ENCODE measurements at regions not wholly inside any gene's neighbourhood (a gene's known extent, or its start where the extent isn't known, plus 50 kb on each side); places are given as distances from the start of the nearest gene placed in this dataset.

DNA sequence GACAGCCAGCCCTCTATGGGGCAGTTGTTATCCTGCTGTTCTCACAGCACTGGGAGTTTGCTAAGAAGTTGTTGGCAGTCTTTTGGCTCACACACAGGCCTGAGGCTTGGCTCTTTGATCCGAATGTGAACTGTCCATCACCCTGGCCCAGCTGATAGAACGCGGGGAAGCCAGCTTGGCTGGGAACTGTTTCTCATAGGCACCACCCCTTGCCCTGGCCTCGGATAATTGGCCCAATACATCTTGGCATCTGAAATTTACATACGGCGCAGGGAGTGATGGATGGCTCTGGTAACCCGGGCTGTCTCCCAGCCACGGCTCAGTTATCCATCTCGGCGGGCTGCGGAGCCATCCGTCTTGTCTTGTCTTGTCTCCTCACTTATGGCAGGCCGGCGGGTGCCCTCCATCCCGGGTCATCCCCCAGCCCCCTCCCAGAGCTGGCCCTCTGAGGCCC lies 164.1 kb downstream of the PHETA1 start:
- H3K9me3 ChIP-seq (ENCODE audit: control insufficient read depth, low read length, poor library complexity, severe bottlenecking): no peaks in the 10 kb centered on the region
- Mint-ChIP-seq H3K4me1 (peaks cover 8% of the 10 kb centered on the region), H3K36me3 (ENCODE audit: low read depth) (no peaks in the 10 kb centered on the region), H3K4me3 (no peak overlapping the region), H3K27me3 (peaks cover 41% of the 10 kb centered on the region), H3K27ac (no peak overlapping the region)
- no peak for ATAC-seq
- DNase-seq: no peak

GRCh38 chr12:111203969-111204368 lies 164.9 kb downstream of the PHETA1 start:
- ATAC-seq (no peak), DNase-seq (no peak)
- H3K9me3 ChIP-seq (ENCODE audit: control insufficient read depth, low read length, poor library complexity, severe bottlenecking): no peaks in the 10 kb centered on the region
- Mint-ChIP-seq H3K36me3 (ENCODE audit: low read depth) (no peaks in the 10 kb centered on the region), H3K4me3 (no peak overlapping the region), H3K4me1 (peaks cover 11% of the 10 kb centered on the region), H3K27me3 (peaks cover 47% of the 10 kb centered on the region), H3K27ac (no peak overlapping the region)

DNA sequence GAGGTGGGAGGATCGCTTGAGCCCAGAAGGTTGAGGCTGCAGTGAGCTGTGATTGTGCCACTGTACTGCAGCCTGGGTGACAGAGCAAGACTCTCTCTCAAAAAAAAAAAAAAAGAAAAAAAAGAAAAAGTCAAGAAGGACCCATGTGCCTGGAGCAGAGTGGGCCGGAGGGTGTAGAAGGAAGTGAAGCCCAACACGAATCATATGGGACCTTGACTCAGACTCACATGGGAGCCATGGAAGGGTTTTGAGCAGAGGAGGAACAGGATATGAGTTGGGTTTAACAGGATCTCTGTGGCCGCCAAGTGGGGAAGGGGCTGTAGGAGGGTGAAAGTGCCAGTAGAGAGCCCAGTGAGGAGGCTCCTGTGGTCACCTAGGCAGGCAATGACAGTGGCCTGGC lies 165.4 kb downstream of the PHETA1 start:
- H3K9me3 ChIP-seq (ENCODE audit: control insufficient read depth, low read length, poor library complexity, severe bottlenecking): no peaks in the 10 kb centered on the region
- H3K27me3 Mint-ChIP-seq: peaks cover 48% of the 10 kb centered on the region
- DNase-seq (no peak), ATAC-seq (no peak)
- no peak overlapping the region for H3K27ac Mint-ChIP-seq
- no peak overlapping the region for H3K4me3 Mint-ChIP-seq
- H3K4me1 Mint-ChIP-seq: peaks cover 11% of the 10 kb centered on the region
- no peaks in the 10 kb centered on the region for H3K36me3 Mint-ChIP-seq (ENCODE audit: low read depth)

DNA sequence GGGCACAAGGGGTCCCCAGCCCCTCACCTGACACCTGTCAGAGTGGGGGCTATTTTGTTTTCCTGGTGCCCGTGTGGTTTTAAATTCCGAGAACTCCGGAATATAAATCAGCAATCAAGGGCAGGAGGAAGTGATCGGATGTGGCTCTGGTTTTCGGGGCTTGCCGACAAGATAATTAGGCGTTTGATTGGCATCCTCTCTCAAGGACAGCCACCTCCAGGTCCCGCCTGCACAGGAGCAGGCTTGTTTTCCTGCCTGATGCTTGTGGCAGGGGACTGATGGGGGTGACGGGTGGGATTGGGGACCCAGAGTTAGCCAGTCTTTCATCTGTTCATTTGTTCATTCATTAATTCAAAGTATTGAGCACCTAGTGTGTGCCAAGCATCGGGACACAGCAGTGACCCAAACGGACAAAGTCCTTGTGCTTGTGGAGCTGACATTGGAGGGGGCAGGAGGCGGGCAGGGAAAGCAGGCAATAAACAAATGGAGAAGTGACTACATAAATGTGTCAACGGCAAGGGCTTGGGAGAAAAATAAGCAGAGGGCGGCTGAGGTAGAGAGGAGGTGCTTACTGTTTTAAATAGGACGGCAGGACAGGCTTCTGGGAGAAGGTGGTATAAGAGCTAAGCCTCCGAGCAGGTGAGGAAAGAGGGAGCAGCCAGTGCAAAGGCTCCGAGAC lies 166.5 kb downstream of the PHETA1 start:
- H3K9me3 ChIP-seq (ENCODE audit: control insufficient read depth, low read length, poor library complexity, severe bottlenecking): no peaks in the 10 kb centered on the region
- ATAC-seq (no peak), DNase-seq (no peak)
- Mint-ChIP-seq H3K27me3 (peaks cover 47% of the 10 kb centered on the region), H3K36me3 (ENCODE audit: low read depth) (no peaks in the 10 kb centered on the region), H3K4me1 (peaks cover 11% of the 10 kb centered on the region), H3K27ac (no peak overlapping the region), H3K4me3 (no peak overlapping the region)

DNA sequence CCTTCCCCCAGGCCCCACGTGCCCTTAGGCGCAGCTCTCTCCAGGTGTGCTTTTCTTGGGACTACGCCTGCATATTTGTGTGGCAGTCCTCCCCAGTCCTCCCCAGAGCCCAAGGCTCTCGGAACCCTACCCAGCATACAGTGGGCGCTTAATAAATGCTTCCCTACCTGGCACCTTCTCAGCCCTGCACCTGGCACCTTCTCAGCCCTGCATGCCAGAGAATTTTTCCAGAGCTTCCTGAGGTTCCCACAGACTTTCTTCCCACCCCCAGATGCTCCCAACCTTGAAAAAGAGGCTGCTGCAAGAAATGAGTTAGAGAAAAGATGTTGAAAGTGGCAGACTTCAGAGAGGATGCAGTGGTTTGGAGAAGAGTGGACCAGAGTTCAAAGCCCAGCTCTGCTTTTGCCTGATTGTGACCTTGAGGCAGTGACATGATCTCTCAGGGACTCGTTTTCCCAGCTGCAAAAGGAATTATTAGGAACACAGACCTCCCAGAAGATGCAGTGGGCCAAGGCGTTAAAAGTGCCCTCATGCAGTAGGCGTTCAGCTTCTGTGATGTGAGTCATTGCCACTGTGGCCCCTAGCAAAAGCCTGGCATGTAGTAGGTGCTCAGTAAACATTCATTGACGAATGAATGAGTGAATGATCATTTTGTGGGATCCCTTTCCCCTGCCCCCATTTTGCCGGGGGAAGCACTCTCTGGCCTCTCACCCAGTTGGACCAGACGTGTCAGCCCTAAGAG lies 167.2 kb downstream of the PHETA1 start:
- Mint-ChIP-seq H3K27ac (no peak overlapping the region), H3K4me3 (no peak overlapping the region), H3K27me3 (peaks cover 54% of the 10 kb centered on the region), H3K36me3 (ENCODE audit: low read depth) (no peaks in the 10 kb centered on the region), H3K4me1 (peaks cover 11% of the 10 kb centered on the region)
- ATAC-seq (no peak), DNase-seq (no peak)
- no peaks in the 10 kb centered on the region for H3K9me3 ChIP-seq (ENCODE audit: control insufficient read depth, low read length, poor library complexity, severe bottlenecking)

DNA sequence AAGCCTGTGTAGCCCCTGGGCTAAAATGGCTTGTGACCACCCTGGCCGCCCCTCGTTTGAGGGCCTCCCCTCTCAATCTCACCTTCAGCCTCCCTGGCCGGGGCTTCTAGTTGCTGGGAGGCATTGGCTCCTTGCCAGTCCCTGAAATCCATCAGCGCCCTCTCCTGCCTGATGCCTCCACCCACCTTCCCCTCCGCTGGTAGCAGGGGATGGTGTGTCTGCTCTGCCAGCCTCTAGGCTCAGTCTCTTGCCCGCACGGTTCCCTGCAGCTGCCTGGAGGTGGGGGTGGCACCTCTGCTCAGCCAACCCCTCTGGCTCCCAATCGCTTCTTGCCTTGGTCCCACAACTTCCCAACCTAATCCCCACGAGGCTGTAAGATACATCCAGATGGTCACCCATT lies 167.9 kb downstream of the PHETA1 start:
- Mint-ChIP-seq H3K4me3 (no peak overlapping the region), H3K36me3 (ENCODE audit: low read depth) (no peaks in the 10 kb centered on the region), H3K27ac (no peak overlapping the region), H3K27me3 (peaks cover 59% of the 10 kb centered on the region), H3K4me1 (peaks cover 11% of the 10 kb centered on the region)
- DNase-seq (no peak), ATAC-seq (no peak)
- no peaks in the 10 kb centered on the region for H3K9me3 ChIP-seq (ENCODE audit: control insufficient read depth, low read length, poor library complexity, severe bottlenecking)

DNA sequence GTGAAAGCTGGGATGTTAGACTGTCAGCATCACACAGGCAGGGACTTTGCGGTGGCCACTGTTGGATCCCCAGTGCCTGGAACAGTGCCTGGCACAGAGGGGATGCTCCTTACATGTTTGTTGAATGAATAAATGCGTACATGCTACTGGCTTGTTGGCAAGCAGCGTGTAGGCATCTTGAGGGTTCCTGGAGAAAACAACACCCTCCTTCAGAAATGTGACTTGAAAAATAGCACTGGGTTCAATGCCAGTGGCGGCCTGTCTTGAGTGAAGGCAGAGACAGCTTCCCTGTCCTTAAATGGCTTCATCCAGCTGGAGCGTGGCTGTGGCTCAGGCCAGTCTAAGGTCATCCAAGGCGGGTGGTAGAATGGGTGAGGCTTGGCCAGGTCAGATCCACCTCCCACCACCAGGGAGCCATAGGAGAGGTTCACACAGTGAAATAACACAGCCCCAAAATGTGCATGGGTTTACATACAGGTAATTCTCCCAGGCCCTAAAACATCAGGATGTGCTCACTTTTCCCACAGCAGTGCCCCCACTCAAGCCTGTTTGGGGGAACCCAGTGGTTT lies 171.4 kb downstream of the PHETA1 start:
- H3K27me3 Mint-ChIP-seq: peaks cover 82% of the 10 kb centered on the region
- ATAC-seq: no peak
- no peak for DNase-seq
- no peak overlapping the region for H3K27ac Mint-ChIP-seq
- H3K4me1 Mint-ChIP-seq: peaks cover 9% of the 10 kb centered on the region
- H3K36me3 Mint-ChIP-seq (ENCODE audit: low read depth): no peaks in the 10 kb centered on the region
- H3K4me3 Mint-ChIP-seq: no peak overlapping the region
- no peaks in the 10 kb centered on the region for H3K9me3 ChIP-seq (ENCODE audit: control insufficient read depth, low read length, poor library complexity, severe bottlenecking)

GRCh38 chr12:111196532-111196931 lies 172.4 kb downstream of the PHETA1 start:
- no peak overlapping the region for H3K4me3 Mint-ChIP-seq
- no peak for ATAC-seq

GRCh38 chr12:111195316-111195715 lies 173.6 kb downstream of the PHETA1 start:
- peaks cover 78% of the 10 kb centered on the region for H3K27me3 Mint-ChIP-seq
- H3K36me3 Mint-ChIP-seq (ENCODE audit: low read depth): no peaks in the 10 kb centered on the region

More at GRCh38 chr12:111196532-111196931, 172.4 kb downstream of the PHETA1 start:
- Mint-ChIP-seq H3K27me3 (peaks cover 82% of the 10 kb centered on the region), H3K36me3 (ENCODE audit: low read depth) (no peaks in the 10 kb centered on the region), H3K27ac (no peak overlapping the region), H3K4me1 (peaks cover 7% of the 10 kb centered on the region)
- no peak for DNase-seq
- H3K9me3 ChIP-seq (ENCODE audit: control insufficient read depth, low read length, poor library complexity, severe bottlenecking): no peaks in the 10 kb centered on the region

GRCh38 chr12:111194703-111195051 lies 174.2 kb downstream of the PHETA1 start:
- Mint-ChIP-seq H3K4me3 (no peak overlapping the region), H3K27ac (no peak overlapping the region), H3K4me1 (peaks cover 2% of the 10 kb centered on the region), H3K36me3 (ENCODE audit: low read depth) (no peaks in the 10 kb centered on the region), H3K27me3 (peaks cover 79% of the 10 kb centered on the region)
- ATAC-seq: no peak
- DNase-seq: no peak
- H3K9me3 ChIP-seq (ENCODE audit: control insufficient read depth, low read length, poor library complexity, severe bottlenecking): no peaks in the 10 kb centered on the region

More at GRCh38 chr12:111195316-111195715, 173.6 kb downstream of the PHETA1 start:
- DNase-seq (no peak), ATAC-seq (no peak)
- no peak overlapping the region for H3K4me3 Mint-ChIP-seq
- no peak overlapping the region for H3K27ac Mint-ChIP-seq
- peaks cover 3% of the 10 kb centered on the region for H3K4me1 Mint-ChIP-seq
- H3K9me3 ChIP-seq (ENCODE audit: control insufficient read depth, low read length, poor library complexity, severe bottlenecking): no peaks in the 10 kb centered on the region

GRCh38 chr12:111193977-111194702 lies 174.8 kb downstream of the PHETA1 start:
- no peaks in the 10 kb centered on the region for H3K9me3 ChIP-seq (ENCODE audit: control insufficient read depth, low read length, poor library complexity, severe bottlenecking)
- DNase-seq (no peak), ATAC-seq (no peak)
- no peak overlapping the region for H3K27ac Mint-ChIP-seq
- H3K36me3 Mint-ChIP-seq (ENCODE audit: low read depth): no peaks in the 10 kb centered on the region
- no peak overlapping the region for H3K4me3 Mint-ChIP-seq
- no peaks in the 10 kb centered on the region for H3K4me1 Mint-ChIP-seq
- H3K27me3 Mint-ChIP-seq: peaks cover 78% of the 10 kb centered on the region

GRCh38 chr12:111193496-111193895 lies 175.4 kb downstream of the PHETA1 start:
- Mint-ChIP-seq H3K36me3 (ENCODE audit: low read depth) (no peaks in the 10 kb centered on the region), H3K4me1 (no peaks in the 10 kb centered on the region), H3K27me3 (peaks cover 71% of the 10 kb centered on the region), H3K4me3 (no peak overlapping the region), H3K27ac (no peak overlapping the region)
- no peak for ATAC-seq
- no peak for DNase-seq
- H3K9me3 ChIP-seq (ENCODE audit: control insufficient read depth, low read length, poor library complexity, severe bottlenecking): no peaks in the 10 kb centered on the region

DNA sequence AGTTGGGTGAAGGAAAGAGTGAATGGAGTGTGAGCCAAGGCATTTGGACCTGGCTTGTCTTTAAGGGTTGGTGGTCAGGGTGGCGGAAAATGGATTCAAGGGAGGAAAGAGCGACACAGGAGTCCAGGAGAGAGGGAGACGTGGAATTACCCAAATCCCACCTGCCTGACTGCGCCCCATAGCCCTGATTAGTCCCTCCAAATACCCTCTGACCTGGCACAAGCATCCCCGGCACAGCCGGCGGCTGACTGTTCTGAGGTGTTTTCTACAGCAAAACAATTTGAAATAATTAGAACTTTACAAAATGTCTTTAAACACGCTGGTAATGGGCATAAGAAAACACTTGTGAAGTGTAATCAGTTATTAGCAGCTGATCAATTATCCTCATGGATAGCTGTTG lies 175.8 kb downstream of the PHETA1 start:
- no peak overlapping the region for H3K4me3 Mint-ChIP-seq
- H3K36me3 Mint-ChIP-seq (ENCODE audit: low read depth): no peaks in the 10 kb centered on the region
- H3K9me3 ChIP-seq (ENCODE audit: control insufficient read depth, low read length, poor library complexity, severe bottlenecking): no peaks in the 10 kb centered on the region
- peaks cover 67% of the 10 kb centered on the region for H3K27me3 Mint-ChIP-seq
- H3K4me1 Mint-ChIP-seq: no peaks in the 10 kb centered on the region
- no peak for DNase-seq
- no peak for ATAC-seq
- H3K27ac Mint-ChIP-seq: no peak overlapping the region

Data from T-helper 17 cell (primary cell).